HEK293T (cell line): ENCODE measurements at regions not wholly inside any gene's neighbourhood (a gene's known extent, or its start where the extent isn't known, plus 50 kb on each side); places are given as distances from the start of the nearest gene placed in this dataset.

Experiments
- CTCF ChIA-PET: fragments of 350-600 bp; formaldehyde crosslinking; extraction: SDS; loops from one replicate; lab custom pipeline; 2021; ENCODE audit warnings: antibody characterized with exemption, inconsistent platforms; lab: Yijun Ruan, JAX
- POLR2A ChIA-PET: fragments of 350-600 bp; formaldehyde crosslinking; extraction: SDS; loops from one replicate; lab custom pipeline; 2020; ENCODE audit warnings: antibody characterized with exemption, inconsistent platforms; lab: Yijun Ruan, JAX
- DNase-seq: peaks from one replicate; pipeline ENCODE4 v3.0.0; 2012; ENCODE audit warnings: mixed read lengths; ENCODE audit errors: extremely low spot score
- ARNT ChIP-seq: fragments of 450-650 bp; IDR thresholded peaks from 2 replicates; pipeline ENCODE4 v1.6.1; 2017; ENCODE audit warnings: mild to moderate bottlenecking
- BHLHE40 ChIP-seq: fragments of 450-650 bp; IDR thresholded peaks from 2 replicates; pipeline ENCODE4 v1.6.1; 2016; ENCODE audit warnings: mild to moderate bottlenecking, moderate library complexity, borderline replicate concordance
- CTBP1 ChIP-seq: fragments of 450-650 bp; IDR thresholded peaks from 2 replicates; pipeline ENCODE4 v1.6.1; 2016; ENCODE audit warnings: borderline replicate concordance
- ELF4 ChIP-seq: fragments of 450-650 bp; IDR thresholded peaks from 2 replicates; pipeline ENCODE4 v1.6.1; 2017; ENCODE audit warnings: antibody characterized with exemption
- FOXA1 ChIP-seq: fragments of 450-650 bp; IDR thresholded peaks from 2 replicates; pipeline ENCODE4 v1.6.1; 2016; ENCODE audit warnings: mild to moderate bottlenecking
- FOXK2 ChIP-seq: fragments of 450-650 bp; IDR thresholded peaks from 2 replicates; pipeline ENCODE4 v1.6.1; 2016; ENCODE audit warnings: mild to moderate bottlenecking
- FOXM1 ChIP-seq: fragments of 450-650 bp; IDR thresholded peaks from 2 replicates; pipeline ENCODE4 v1.6.1; 2017; ENCODE audit warnings: mild to moderate bottlenecking, borderline replicate concordance
- HDGF ChIP-seq: fragments of 450-650 bp; IDR thresholded peaks from 2 replicates; pipeline ENCODE4 v1.6.1; 2017; ENCODE audit warnings: antibody characterized with exemption, borderline replicate concordance
- L3MBTL2 ChIP-seq: fragments of 450-650 bp; conservative IDR thresholded peaks from 2 replicates; pipeline ENCODE4 v1.6.1; 2016; ENCODE audit warnings: mild to moderate bottlenecking
- LEF1 ChIP-seq: fragments of 450-650 bp; IDR thresholded peaks from 2 replicates; pipeline ENCODE4 v1.6.1; 2017; ENCODE audit warnings: mild to moderate bottlenecking, borderline replicate concordance
- NFRKB ChIP-seq: fragments of 450-650 bp; IDR thresholded peaks from 2 replicates; pipeline ENCODE4 v1.6.1; 2016; ENCODE audit warnings: mild to moderate bottlenecking, moderate library complexity
- SP1 ChIP-seq: fragments of 450-650 bp; IDR thresholded peaks from 2 replicates; pipeline ENCODE4 v1.6.1; 2017
- SUZ12 ChIP-seq: fragments of 450-650 bp; IDR thresholded peaks from 2 replicates; pipeline ENCODE4 v1.6.1; 2016; ENCODE audit warnings: mild to moderate bottlenecking
- TARDBP ChIP-seq: fragments of 450-650 bp; IDR thresholded peaks from 2 replicates; pipeline ENCODE4 v1.6.1; 2016
- ZNF384 ChIP-seq: fragments of 450-650 bp; IDR thresholded peaks from 2 replicates; pipeline ENCODE4 v1.6.1; 2016
- TF ChIP-seq, protein P1 (sequence below): fragments of 450-650 bp; IDR thresholded peaks from 2 replicates; pipeline ENCODE4 v1.6.1; 2016

DNA sequence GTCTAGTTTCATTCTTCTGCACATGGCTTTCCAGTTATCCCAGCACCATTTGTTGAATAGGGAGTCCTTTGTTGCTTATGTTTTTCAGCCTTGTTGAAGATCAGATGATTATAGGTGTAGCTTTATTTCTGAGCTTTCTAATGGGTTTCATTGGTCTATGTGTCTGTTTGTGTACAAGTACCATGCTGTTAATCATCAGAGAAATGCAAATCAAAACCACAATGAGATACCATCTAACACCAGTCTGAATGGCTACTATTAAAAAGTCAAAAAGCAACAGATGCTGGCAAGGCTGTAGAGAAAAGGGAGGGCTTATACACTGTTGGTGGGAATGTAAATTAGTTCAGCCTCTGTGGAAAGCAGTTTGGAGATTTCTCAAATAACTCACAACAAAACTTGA, 321.5 kb upstream of the PTBP2 start:
- ChIA-PET CTCF (no interaction called here), POLR2A (no interaction called here)
- DNase-seq, result no peak
- TF ChIP-seq FOXA1 (no peak), FOXM1 (no peak), L3MBTL2 (no peak), CTBP1 (no peak), HDGF (no peak), ZNF384 (no peak), BHLHE40 (no peak), LEF1 (no peak), NFRKB (no peak), SUZ12 (no peak), SP1 (no peak), FOXK2 (no peak), ARNT (no peak), ELF4 (no peak), TARDBP (no peak)
- TF ChIP-seq, protein P1, sequence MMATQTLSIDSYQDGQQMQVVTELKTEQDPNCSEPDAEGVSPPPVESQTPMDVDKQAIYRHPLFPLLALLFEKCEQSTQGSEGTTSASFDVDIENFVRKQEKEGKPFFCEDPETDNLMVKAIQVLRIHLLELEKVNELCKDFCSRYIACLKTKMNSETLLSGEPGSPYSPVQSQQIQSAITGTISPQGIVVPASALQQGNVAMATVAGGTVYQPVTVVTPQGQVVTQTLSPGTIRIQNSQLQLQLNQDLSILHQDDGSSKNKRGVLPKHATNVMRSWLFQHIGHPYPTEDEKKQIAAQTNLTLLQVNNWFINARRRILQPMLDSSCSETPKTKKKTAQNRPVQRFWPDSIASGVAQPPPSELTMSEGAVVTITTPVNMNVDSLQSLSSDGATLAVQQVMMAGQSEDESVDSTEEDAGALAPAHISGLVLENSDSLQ, result no peak

- ChIA-PET CTCF (no interaction called here), POLR2A (no interaction called here)
- no peak for TF ChIP-seq ELF4
- TF ChIP-seq BHLHE40, result no peak
- no peak for DNase-seq
These were observed 312.5 kb upstream of the PTBP2 start for GRCh38 chr1:96409087-96409486.

DNA sequence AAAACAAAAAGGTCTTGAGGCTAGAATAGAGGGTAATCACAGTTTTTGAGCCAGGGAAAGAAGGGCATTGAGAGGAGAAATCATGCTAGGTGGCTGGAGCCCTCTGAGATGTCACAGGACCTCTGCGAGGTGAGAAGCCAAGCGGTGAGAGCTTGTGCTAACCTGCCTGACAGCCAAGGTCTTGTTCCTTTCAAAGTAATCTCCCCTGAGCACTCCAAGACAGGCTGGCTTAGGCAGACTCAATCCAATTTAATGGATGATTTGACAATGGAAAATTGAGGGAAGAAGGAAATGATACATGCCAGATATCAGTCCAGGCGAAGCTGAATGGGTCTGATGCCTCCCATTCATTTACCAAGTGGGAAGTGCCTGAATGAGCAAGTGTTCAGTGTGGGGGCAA, 311.9 kb upstream of the PTBP2 start:
- DNase-seq, result no peak
- no peak for TF ChIP-seq ELF4
- no peak for TF ChIP-seq CTBP1
- no peak for TF ChIP-seq NFRKB
- TF ChIP-seq SUZ12, result no peak
- TF ChIP-seq FOXA1, result no peak
- TF ChIP-seq ZNF384, result no peak
- TF ChIP-seq FOXM1, result no peak
- TF ChIP-seq BHLHE40, result no peak
- ChIA-PET CTCF (no interaction called here), POLR2A (no interaction called here)

DNA sequence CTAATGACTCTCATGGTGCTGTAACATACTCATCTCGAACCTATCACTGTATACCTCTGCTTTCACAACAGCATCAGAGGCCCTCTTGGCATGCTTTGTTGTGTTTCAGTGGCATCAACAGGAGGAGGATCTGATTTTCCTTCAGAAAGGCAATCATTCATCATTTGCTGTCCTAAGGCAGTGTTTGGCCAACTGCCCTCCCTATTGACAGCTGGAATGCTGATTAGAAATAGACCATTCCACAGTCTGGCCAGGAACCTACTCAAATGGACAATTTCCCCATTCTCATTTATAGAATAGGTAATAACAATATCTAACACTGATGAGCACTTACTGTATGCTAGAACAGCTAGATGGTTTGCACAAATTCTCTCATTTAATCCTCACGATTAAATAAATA, 310.6 kb upstream of the PTBP2 start:
- TF ChIP-seq FOXM1 (no peak), ZNF384 (no peak), L3MBTL2 (no peak), TARDBP (no peak), BHLHE40 (no peak), SUZ12 (no peak), ARNT (no peak), SP1 (no peak), FOXA1 (no peak), ELF4 (no peak), FOXK2 (no peak), HDGF (no peak), LEF1 (no peak), CTBP1 (no peak), NFRKB (no peak)
- TF ChIP-seq, protein P1, result no peak
- no peak for DNase-seq
- ChIA-PET CTCF (no interaction called here), POLR2A (no interaction called here)

- ChIA-PET CTCF (no interaction called here), POLR2A (no interaction called here)
- DNase-seq, result no peak
- TF ChIP-seq ZNF384 (no peak), BHLHE40 (no peak), TARDBP (no peak), FOXM1 (no peak), CTBP1 (no peak), L3MBTL2 (no peak), SUZ12 (no peak), FOXA1 (no peak), SP1 (no peak), ELF4 (no peak), HDGF (no peak), FOXK2 (no peak), ARNT (no peak), NFRKB (no peak), LEF1 (no peak)
- TF ChIP-seq, protein P1, result no peak
These were observed 307.0 kb upstream of the PTBP2 start for GRCh38 chr1:96414598-96414997.

GRCh38 chr1:96416111-96416595, 305.4 kb upstream of the PTBP2 start:
- TF ChIP-seq ZNF384 (no peak), BHLHE40 (no peak), TARDBP (no peak), FOXA1 (no peak), LEF1 (no peak), ARNT (no peak), FOXK2 (no peak), ELF4 (no peak), L3MBTL2 (no peak), SP1 (no peak), HDGF (no peak), CTBP1 (no peak), NFRKB (no peak), FOXM1 (no peak), SUZ12 (no peak)
- TF ChIP-seq, protein P1, result no peak
- no peak for DNase-seq
- CTCF ChIA-PET, result no interaction called here
- POLR2A ChIA-PET, result no interaction called here
